T-cell (primary cell): ENCODE measurements at regions not wholly inside any gene's neighbourhood (a gene's known extent, or its start where the extent isn't known, plus 50 kb on each side); places are given as distances from the start of the nearest gene placed in this dataset.

Experiments
- ATAC-seq, 4 experiments: fragments of 200-7000 bp in 3 of 4; fragments of 150-1000 bp in 1 of 4; cut with Tn5 transposase; replicated peaks in 1 of 4; 1 replicate in 3 of 4; 2 replicates in 1 of 4; pipeline ENCODE4 v1.10.0; 2021; ENCODE audit warnings: moderate library complexity in 3 of 4, mild to moderate bottlenecking in 2 of 4, moderate number of reproducible peaks in 1 of 4
- CTCF ChIA-PET, 2 donors: fragments of 300-600 bp; sonication (Branson Sonifier 250); formaldehyde crosslinking; loops; one replicate each; lab custom pipeline; 2022; ENCODE audit warnings: antibody characterized with exemption in 2 of 2; lab: Charles Lee
- POLR2A ChIA-PET, 2 donors: fragments of 300-600 bp; sonication (Branson Sonifier 250); formaldehyde crosslinking; loops; one replicate each; lab custom pipeline; 2022; ENCODE audit warnings: antibody characterized with exemption in 2 of 2; lab: Charles Lee
- DNase-seq, 35 experiments: peaks; one replicate each; pipeline versions ENCODE4 v3.0.0 to v3.0.0-alpha.2; 2013 to 2023
- H3K27ac ChIP-seq: one replicate; pipeline ENCODE4 v1.5.1; 2013; ENCODE audit warnings: low read length
- H3K27me3 ChIP-seq, 2 experiments: replicated peaks in 1 of 2; 1 replicate in 1 of 2; 2 replicates in 1 of 2; pipeline versions ENCODE4 v1.6.1 to v1.7.0; 2013; ENCODE audit warnings: low read length in 1 of 2, mixed read lengths in 1 of 2; ENCODE audit not compliant: control insufficient read depth in 2 of 2, insufficient read depth in 2 of 2; ENCODE audit errors: extremely low read depth in 1 of 2
- H3K36me3 ChIP-seq, 2 donors: 1 replicate in 1 of 2; 2 replicates in 1 of 2; pipeline versions ENCODE4 v1.6.1 to v1.7.0; 2013; ENCODE audit warnings: low read length in 1 of 2; ENCODE audit not compliant: control insufficient read depth in 2 of 2, insufficient read depth in 1 of 2; ENCODE audit errors: extremely low read depth in 1 of 2
- H3K4me1 ChIP-seq, 2 experiments: 1 replicate in 1 of 2; 2 replicates in 1 of 2; pipeline versions ENCODE4 v1.6.1 to v1.7.0; 2013; ENCODE audit warnings: low read length in 2 of 2, mixed read lengths in 1 of 2; ENCODE audit not compliant: insufficient read depth in 2 of 2, control insufficient read depth in 1 of 2; ENCODE audit errors: extremely low read depth in 1 of 2
- H3K4me3 ChIP-seq, 2 donors: 1 replicate in 1 of 2; 2 replicates in 1 of 2; pipeline versions ENCODE4 v1.5.1 to v1.7.0; 2013; ENCODE audit warnings: mild to moderate bottlenecking in 2 of 2, low read length in 1 of 2, moderate library complexity in 1 of 2; ENCODE audit not compliant: control insufficient read depth in 1 of 2; ENCODE audit errors: extremely low read depth in 1 of 2
- H3K9me3 ChIP-seq: 2 replicates; pipeline ENCODE4 v1.7.0; 2013
- H3K27ac Mint-ChIP-seq, 2 donors: one replicate each; pipeline ENCODE4 v1.8.0; 2020 to 2021; ENCODE audit warnings: mild to moderate bottlenecking in 2 of 2, mixed read lengths in 2 of 2
- H3K27me3 Mint-ChIP-seq, 2 donors: one replicate each; pipeline ENCODE4 v1.8.0; 2021 to 2022; ENCODE audit warnings: mixed read lengths in 2 of 2
- H3K36me3 Mint-ChIP-seq: one replicate; pipeline ENCODE4 v1.8.0; 2021; ENCODE audit warnings: mixed read lengths
- H3K4me1 Mint-ChIP-seq, 3 donors: one replicate each; pipeline ENCODE4 v1.8.0; 2020 to 2022; ENCODE audit warnings: mixed read lengths in 3 of 3, mild to moderate bottlenecking in 1 of 3
- H3K4me3 Mint-ChIP-seq, 3 donors: one replicate each; pipeline ENCODE4 v1.8.0; 2020 to 2022; ENCODE audit warnings: mild to moderate bottlenecking in 3 of 3, mixed read lengths in 3 of 3, moderate library complexity in 3 of 3
- H3K9me3 Mint-ChIP-seq, 3 donors: one replicate each; pipeline ENCODE4 v1.8.0; 2020 to 2022; ENCODE audit warnings: mixed read lengths in 3 of 3
- WGBS: methylation state at CpG from one replicate; pipeline ENCODE4 v1.1.5; 2013; ENCODE audit warnings: missing lambda C conversion rate; ENCODE audit not compliant: insufficient coverage; 5-methylcytosine and 5-hydroxymethylcytosine counted together

DNA sequence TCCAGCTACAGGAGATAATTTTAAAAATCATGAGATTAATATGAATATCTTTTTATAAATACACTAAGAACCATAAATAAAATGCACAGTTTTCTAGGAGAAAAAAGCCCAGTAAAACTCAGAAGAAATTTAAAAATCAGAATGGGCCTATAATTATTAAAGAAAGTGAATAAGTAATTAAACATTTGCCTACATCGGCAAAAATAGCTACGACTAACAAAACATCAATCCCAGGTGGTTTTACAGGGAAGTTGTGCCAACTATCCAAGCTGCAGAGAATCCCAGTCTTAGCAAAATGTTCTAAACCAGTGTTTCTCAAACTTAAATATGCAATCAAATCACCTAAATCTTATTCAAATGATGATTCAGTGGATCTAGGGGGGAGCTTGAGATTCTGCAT, 180.0 kb downstream of the TRIM29 start:
- H3K27me3 Mint-ChIP-seq = peaks cover 7 to 23% of the 10 kb centered on the region in 2 donors
- POLR2A ChIA-PET = no interaction called here

DNA sequence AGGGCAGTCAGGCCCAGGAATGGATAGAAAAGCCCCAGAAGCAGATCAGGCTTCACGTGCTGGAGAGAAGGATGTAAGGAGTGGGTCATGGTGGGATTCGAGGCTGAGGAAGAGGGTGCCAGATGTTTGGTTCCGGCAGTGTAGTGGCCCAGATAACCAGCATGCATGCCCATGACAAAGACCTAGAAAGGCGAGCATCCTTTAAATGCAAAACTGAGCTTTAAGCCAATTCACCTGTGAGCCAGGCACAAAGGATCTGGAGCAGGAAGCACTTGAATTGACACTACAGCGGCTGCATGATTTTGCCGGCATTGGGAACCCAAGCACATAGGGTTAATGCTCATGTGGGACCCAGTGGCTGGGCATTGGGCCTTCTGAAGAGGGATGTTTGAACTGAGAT, 185.5 kb downstream of the TRIM29 start:
- H3K27me3 Mint-ChIP-seq = peaks cover 30 to 35% of the 10 kb centered on the region in 2 donors
- H3K36me3 Mint-ChIP-seq = no peaks in the 10 kb centered on the region
- ChIA-PET POLR2A (no interaction called here), CTCF (no interaction called here)
- no peak overlapping the region for H3K27ac Mint-ChIP-seq
- H3K4me3 Mint-ChIP-seq = no peak overlapping the region
- Histone ChIP-seq H3K27me3 (peaks cover 2 to 22% of the 10 kb centered on the region in 2 experiments), H3K4me1 (no peaks in the 10 kb centered on the region), H3K27ac (no peak overlapping the region), H3K9me3 (no peaks in the 10 kb centered on the region), H3K36me3 (no peaks in the 10 kb centered on the region), H3K4me3 (no peak overlapping the region)
- 78% methylated on average over 6 of the region's 6 CpGs for WGBS
- DNase-seq (no peak), ATAC-seq (no peak)
- no peaks in the 10 kb centered on the region for H3K4me1 Mint-ChIP-seq
- H3K9me3 Mint-ChIP-seq = no peaks in the 10 kb centered on the region

More for the DNA sequence above, 180.0 kb downstream of the TRIM29 start:
- Histone ChIP-seq H3K27ac (no peak overlapping the region), H3K4me3 (no peak overlapping the region), H3K27me3 (peaks cover 6% of the 10 kb centered on the region in 2 experiments), H3K4me1 (no peaks in the 10 kb centered on the region), H3K36me3 (no peaks in the 10 kb centered on the region), H3K9me3 (no peaks in the 10 kb centered on the region)
- CTCF ChIA-PET = no interaction called here
- Mint-ChIP-seq H3K27ac (no peak overlapping the region), H3K9me3 (no peaks in the 10 kb centered on the region), H3K36me3 (no peaks in the 10 kb centered on the region), H3K4me1 (no peaks in the 10 kb centered on the region), H3K4me3 (no peak overlapping the region)
- no peak for DNase-seq
- no peak for ATAC-seq
- WGBS = no CpG with 5 or more reads among the region's 2 CpGs

DNA sequence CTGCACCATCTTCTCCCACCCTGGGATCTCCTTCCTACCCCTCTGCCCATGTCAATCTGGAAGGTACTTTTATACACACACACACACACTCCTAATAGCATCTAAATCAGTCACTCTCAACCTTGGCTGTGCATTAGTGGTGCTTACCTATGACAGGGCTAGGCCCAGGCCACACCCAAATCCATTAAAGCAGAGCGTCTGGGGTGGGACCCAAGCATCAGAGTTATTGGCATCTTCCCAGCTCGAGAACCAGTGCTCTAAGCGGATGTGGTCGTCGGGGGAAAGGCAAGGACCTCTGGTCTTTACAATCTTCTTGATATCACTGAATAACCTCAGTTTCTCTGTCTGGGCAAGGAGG, 194.6 kb downstream of the TRIM29 start:
- H3K9me3 ChIP-seq = no peaks in the 10 kb centered on the region
- H3K4me1 ChIP-seq = no peaks in the 10 kb centered on the region
- ChIA-PET CTCF (no interaction called here), POLR2A (no interaction called here)
- H3K36me3 ChIP-seq = no peaks in the 10 kb centered on the region
- H3K36me3 Mint-ChIP-seq = no peaks in the 10 kb centered on the region
- WGBS = 86% methylated on average over 1 of the region's 5 CpGs
- H3K27me3 ChIP-seq = peaks cover 2 to 35% of the 10 kb centered on the region in 2 experiments
- DNase-seq (no peak), ATAC-seq (no peak)
- no peak overlapping the region for H3K27ac Mint-ChIP-seq
- H3K4me3 ChIP-seq = no peak overlapping the region
- H3K27me3 Mint-ChIP-seq = peaks cover 12 to 22% of the 10 kb centered on the region in 2 donors
- no peak overlapping the region for H3K4me3 Mint-ChIP-seq
- no peaks in the 10 kb centered on the region for H3K9me3 Mint-ChIP-seq
- H3K27ac ChIP-seq = no peak overlapping the region
- H3K4me1 Mint-ChIP-seq = no peaks in the 10 kb centered on the region

DNA sequence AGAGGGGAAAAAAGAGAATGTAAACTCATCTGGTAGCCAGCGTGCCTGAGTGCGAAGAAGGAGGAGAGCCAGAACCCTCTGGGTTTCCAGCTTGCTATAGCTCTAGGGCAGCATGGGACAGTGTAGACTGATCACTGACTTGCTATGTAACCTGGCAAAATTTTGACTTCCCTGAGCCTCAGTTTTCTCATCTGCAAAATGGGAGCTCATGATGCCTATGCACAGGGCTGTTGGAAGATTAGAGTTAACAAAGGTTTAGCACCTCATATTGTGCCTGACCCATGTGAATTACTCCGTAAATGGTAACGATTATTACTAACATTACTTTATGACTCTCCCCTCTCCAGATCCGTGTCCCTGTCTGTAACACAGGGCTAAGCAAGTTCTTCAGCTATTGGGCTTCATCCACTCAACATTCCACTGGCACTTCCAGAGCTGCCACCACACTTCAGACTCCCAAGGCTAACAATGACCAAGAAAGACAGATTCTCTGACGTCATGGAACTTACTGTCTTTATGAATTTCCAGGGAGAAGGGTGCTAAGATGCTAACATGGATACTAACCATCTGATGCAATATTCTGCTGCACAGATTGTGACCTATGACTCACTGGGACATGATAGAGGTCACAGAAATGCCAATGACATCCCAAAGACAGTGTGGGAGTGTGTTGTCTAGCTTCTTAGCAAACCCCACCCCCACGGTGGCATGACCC, 195.2 kb downstream of the TRIM29 start:
- no peak overlapping the region for H3K4me3 Mint-ChIP-seq
- CTCF ChIA-PET = no interaction called here
- H3K36me3 Mint-ChIP-seq = no peaks in the 10 kb centered on the region
- Histone ChIP-seq H3K36me3 (no peaks in the 10 kb centered on the region), H3K4me1 (no peaks in the 10 kb centered on the region), H3K4me3 (no peak overlapping the region), H3K9me3 (no peaks in the 10 kb centered on the region), H3K27me3 (peaks cover 2 to 34% of the 10 kb centered on the region in 2 experiments), H3K27ac (no peak overlapping the region)
- H3K27ac Mint-ChIP-seq = no peak overlapping the region
- WGBS = 93% methylated on average over 4 of the region's 7 CpGs
- H3K9me3 Mint-ChIP-seq = no peaks in the 10 kb centered on the region
- ATAC-seq (no peak), DNase-seq (no peak)
- H3K27me3 Mint-ChIP-seq = peaks cover 12 to 22% of the 10 kb centered on the region in 2 donors
- H3K4me1 Mint-ChIP-seq = no peaks in the 10 kb centered on the region
- POLR2A ChIA-PET = no interaction called here

DNA sequence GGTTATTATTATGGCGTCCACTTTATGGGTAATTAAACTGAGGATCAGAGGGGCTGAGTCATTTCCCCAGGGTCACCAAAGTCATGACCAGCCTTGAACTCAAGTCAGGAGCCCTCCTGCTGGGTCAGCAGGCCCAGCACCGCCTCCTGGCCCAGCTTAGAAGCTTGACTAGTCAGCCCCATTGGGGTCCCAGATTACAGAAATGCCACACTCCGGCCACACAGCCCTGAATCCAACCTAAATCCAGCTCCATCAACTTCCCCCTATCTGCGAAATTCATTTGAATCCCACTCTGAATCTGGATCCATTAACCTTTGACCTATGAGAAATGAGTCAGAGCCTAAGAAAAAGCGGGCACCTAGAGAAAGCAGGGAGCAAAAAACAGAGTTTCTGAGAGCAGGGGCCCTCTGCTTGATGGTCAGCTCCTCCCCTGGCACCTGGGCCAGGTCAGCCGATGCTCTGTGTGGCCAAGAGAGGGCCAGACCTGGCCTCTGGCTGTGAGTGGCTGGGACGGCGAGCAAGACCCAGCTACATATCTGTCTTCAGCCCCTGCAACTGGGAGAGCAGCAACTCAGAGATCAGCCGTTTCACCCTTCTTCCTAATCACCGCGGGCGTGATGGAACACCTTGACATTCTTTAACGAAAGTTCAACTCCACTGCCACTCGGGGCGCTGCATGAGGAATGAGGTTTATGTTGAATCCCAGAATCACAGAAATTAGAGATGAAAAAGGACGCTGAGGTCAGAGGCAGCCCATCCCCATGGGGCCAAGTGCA, 196.1 kb downstream of the TRIM29 start:
- Mint-ChIP-seq H3K27ac (no peak overlapping the region), H3K36me3 (no peaks in the 10 kb centered on the region), H3K27me3 (peaks cover 7 to 13% of the 10 kb centered on the region in 2 donors), H3K9me3 (no peaks in the 10 kb centered on the region), H3K4me3 (no peak overlapping the region), H3K4me1 (no peaks in the 10 kb centered on the region)
- Histone ChIP-seq H3K4me1 (no peaks in the 10 kb centered on the region), H3K27me3 (peaks cover 2 to 30% of the 10 kb centered on the region in 2 experiments), H3K36me3 (no peaks in the 10 kb centered on the region), H3K4me3 (no peak overlapping the region), H3K9me3 (no peaks in the 10 kb centered on the region), H3K27ac (no peak overlapping the region)
- no peak for DNase-seq
- WGBS = 69% methylated on average over 11 of the region's 16 CpGs
- ChIA-PET CTCF (no interaction called here), POLR2A (no interaction called here)
- ATAC-seq = no peak

DNA sequence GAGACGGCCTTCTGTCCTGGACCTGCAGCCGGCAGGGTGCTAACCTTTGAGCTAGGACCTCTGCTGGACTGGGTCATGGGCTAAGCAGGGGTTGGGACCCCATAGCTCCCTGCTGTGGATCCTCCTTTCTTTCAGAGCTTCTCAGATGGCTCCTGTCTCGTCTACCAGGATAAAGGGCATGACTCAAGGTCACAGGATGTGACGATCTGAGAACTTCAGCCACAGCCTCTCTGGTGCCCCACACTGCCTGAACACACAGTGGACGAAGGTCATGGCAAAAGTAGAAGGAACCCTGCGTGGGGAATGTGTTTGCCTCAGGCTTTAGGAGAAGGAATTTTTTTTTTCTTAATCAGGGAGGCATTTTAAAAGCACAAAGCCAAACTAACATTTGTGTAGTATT, 196.7 kb downstream of the TRIM29 start:
- Mint-ChIP-seq H3K27ac (no peak overlapping the region), H3K4me3 (no peak overlapping the region), H3K36me3 (no peaks in the 10 kb centered on the region), H3K27me3 (peaks cover 13 to 18% of the 10 kb centered on the region in 2 donors), H3K4me1 (no peaks in the 10 kb centered on the region), H3K9me3 (no peaks in the 10 kb centered on the region)
- H3K4me1 ChIP-seq = no peaks in the 10 kb centered on the region
- no peaks in the 10 kb centered on the region for H3K36me3 ChIP-seq
- peaks cover 2 to 31% of the 10 kb centered on the region in 2 experiments for H3K27me3 ChIP-seq
- POLR2A ChIA-PET = no interaction called here
- DNase-seq (no peak), ATAC-seq (no peak)
- no peak overlapping the region for H3K27ac ChIP-seq
- CTCF ChIA-PET = no interaction called here
- 72% methylated on average over 5 of the region's 6 CpGs for WGBS
- no peak overlapping the region for H3K4me3 ChIP-seq
- no peaks in the 10 kb centered on the region for H3K9me3 ChIP-seq
